ENCODE measurements at regions not wholly inside any gene's neighbourhood (a gene's known extent, or its start where the extent isn't known, plus 50 kb on each side); places are given as distances from the start of the nearest gene placed in this dataset.
"Not testable (repeated sequence)": the region's sequence is repeated elsewhere in the genome, so short reads cannot be mapped to it uniquely, and the experiment has no call there.

DNA sequence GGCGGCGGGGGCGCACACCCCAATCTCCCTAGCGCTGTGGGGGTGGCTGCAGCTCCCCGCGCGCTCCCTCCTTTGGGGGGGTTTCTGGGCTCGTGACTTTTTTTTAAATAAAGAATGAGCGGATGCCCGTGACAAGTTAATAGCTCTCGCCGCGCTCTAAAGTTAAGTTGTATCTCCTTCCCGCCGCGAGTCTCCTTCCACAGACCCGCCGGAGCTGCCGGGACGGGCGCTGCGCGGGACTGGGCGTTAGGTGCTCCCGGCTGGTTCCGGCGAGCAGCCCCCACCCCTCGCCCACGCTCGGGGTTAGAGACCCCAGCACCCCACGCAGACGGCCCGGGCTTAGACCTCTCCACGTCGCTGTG lies 82.6 kb upstream of the HMGA2 start:
- DNase-seq (ENCODE audit: low read depth) = peak; percentile 49
- H3K4me3 ChIP-seq (ENCODE audit: control insufficient read depth, low read depth, low read length) = peak overlapping the region; percentile 69
- TF ChIP-seq, protein P1, sequence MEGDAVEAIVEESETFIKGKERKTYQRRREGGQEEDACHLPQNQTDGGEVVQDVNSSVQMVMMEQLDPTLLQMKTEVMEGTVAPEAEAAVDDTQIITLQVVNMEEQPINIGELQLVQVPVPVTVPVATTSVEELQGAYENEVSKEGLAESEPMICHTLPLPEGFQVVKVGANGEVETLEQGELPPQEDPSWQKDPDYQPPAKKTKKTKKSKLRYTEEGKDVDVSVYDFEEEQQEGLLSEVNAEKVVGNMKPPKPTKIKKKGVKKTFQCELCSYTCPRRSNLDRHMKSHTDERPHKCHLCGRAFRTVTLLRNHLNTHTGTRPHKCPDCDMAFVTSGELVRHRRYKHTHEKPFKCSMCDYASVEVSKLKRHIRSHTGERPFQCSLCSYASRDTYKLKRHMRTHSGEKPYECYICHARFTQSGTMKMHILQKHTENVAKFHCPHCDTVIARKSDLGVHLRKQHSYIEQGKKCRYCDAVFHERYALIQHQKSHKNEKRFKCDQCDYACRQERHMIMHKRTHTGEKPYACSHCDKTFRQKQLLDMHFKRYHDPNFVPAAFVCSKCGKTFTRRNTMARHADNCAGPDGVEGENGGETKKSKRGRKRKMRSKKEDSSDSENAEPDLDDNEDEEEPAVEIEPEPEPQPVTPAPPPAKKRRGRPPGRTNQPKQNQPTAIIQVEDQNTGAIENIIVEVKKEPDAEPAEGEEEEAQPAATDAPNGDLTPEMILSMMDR (conservative IDR thresholded peaks at IDR 0.05; ENCODE audit: control insufficient read depth, insufficient read depth, low read depth, low read length) = no peak

DNA sequence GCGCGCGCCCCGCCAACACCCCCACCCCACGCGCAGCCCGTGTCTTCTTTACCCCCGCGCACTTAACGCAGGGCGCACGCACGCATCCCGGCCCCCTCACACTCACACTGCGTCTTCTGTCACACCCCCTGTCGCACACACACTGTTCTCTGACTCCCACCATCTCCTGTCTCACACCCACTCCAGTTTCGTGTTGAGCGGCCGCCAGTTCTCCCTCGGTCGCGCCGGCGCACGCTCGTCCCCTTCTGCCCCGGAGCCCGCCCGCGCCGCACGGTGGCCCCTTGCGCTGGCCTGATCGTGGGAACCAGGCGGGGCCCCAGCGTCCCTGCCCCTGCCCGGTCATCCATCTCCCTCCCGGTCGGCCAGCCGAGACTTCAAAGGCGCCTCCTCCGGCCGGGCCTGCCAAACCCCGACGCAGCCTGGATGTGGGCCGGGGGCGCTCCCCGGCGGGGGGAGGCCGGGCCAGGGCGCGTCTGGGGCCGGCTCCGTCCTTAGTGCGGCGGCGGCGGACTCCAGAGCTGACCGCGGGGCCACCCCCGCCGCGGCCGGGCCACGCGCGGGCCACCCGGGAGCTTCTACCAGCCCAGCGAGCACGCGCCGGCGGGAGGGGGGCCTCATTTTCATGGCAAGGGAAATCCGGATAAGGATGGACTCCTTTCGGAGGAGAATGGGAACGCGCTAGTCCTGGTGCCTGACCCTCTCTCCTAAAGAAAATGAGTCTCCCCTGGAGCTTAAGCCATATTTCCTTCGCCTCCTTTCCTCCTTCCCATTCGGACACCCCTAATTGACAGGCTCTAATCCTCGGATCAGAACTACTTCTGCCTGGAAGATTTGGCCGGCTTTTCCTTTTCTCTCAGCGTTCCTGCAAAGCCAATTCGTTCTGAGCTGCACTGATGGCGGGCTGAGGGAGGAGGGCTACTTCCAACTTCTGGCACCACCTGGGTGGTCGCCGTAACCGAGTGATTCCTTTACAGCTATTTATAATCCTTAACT lies 82.0 kb upstream of the HMGA2 start:
- DNase-seq (ENCODE audit: low read depth) = peak; percentile 39
- H3K4me3 ChIP-seq (ENCODE audit: control insufficient read depth, low read depth, low read length) = peak overlapping the region; percentile 69
- TF ChIP-seq, protein P1 (conservative IDR thresholded peaks at IDR 0.05; ENCODE audit: control insufficient read depth, insufficient read depth, low read depth, low read length) = no peak

DNA sequence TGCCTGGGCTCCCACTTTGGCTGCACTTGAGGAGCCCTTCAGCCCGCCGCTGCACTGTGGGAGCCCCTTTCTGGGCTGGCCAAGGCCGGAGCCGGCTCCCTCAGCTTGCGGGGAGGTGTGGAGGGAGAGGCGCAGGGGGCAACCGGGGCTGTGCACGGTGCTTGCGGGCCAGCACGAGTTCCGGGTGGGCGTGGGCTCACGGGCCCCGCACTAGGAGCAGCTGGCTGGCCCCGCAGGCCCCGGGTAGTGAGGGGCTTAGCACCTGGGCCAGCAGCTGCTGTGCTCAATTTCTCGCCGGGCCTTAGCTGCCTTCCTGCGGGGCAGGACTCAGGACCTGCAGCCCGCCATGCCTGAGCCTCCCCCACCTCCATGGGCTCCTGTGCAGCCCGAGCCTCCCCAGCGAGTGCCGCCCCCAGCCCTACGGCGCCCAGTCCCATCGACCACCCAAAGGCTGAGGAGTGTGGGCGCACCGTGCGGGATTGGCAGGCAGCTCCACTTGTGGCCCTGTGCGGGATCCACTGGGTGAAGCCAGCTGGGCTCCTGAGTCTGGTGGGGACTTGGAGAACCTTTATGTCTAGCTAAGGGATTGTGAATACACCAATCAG lies 79.9 kb upstream of the HMGA2 start:
- not testable (repeated sequence) for H3K4me3 ChIP-seq (ENCODE audit: control insufficient read depth, low read depth, low read length); DNase-seq (ENCODE audit: low read depth)

DNA sequence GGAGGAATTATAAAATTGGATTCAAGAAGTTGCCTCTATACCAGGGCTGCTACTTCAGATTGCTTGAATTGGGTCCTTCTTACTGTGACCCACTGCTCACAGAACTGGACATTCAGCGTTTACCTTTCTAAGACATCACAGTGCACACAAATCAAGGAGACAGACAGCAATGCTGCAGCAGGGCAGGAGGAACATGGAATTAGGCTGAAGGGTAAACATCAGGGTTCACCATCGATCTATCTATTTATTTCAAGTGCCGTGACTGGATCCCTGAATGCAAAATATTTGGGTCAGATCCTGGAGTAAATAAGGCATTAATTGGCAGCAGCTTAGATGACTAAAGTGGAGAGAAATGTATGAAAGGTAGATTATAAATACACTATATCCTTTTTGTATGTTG lies 76.9 kb upstream of the HMGA2 start:
- TF ChIP-seq, protein P1 (conservative IDR thresholded peaks at IDR 0.05; ENCODE audit: control insufficient read depth, insufficient read depth, low read depth, low read length) = no peak
- DNase-seq (ENCODE audit: low read depth) = no peak

DNA sequence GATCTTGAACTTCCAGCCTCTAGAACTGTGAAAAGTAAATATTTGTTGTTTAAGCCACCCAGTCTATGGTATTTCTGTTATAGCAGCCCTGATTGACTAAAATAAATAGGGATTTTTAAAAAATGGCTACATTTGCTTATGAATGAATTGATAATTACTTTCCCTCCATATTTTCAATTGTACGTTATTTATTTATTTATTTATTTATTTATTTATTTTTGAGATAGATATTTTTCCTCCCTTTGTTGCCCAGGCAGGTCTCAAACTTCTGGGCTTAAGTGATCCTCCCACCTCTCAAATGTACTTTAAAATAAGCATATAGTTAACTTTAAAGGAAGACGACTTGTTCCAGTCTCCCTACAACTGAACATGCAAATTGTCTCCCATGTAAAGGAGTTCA lies 76.0 kb upstream of the HMGA2 start:
- DNase-seq (ENCODE audit: low read depth) = no peak
- TF ChIP-seq, protein P1 (conservative IDR thresholded peaks at IDR 0.05; ENCODE audit: control insufficient read depth, insufficient read depth, low read depth, low read length) = no peak

More for the DNA sequence above, 76.9 kb upstream of the HMGA2 start:
- H3K4me3 ChIP-seq (ENCODE audit: control insufficient read depth, low read depth, low read length) = no peak overlapping the region

DNA sequence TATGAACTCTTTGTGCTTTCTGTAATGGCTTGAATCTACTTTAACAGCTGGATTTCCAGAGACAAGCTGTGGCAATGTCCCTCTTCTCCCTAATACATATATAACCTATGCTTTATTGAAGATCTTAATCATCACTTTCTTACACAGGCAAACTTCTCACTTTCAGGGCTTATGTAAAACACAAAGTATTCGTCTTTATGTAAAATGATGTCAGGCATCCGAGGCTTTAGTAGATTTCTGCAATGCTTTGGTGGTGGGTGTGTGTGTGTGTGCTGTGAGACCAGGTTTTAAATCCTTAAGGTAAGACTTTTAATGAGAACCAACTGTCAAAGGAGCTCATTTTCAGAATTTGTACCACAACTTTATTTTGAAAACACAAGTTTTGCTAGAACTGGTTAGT lies 70.0 kb upstream of the HMGA2 start:
- H3K4me3 ChIP-seq (ENCODE audit: control insufficient read depth, low read depth, low read length) = no peak overlapping the region
- no peak for DNase-seq (ENCODE audit: low read depth)
- TF ChIP-seq, protein P1 (conservative IDR thresholded peaks at IDR 0.05; ENCODE audit: control insufficient read depth, insufficient read depth, low read depth, low read length) = no peak

More for the DNA sequence above, 76.0 kb upstream of the HMGA2 start:
- no peak overlapping the region for H3K4me3 ChIP-seq (ENCODE audit: control insufficient read depth, low read depth, low read length)

Measured in fibroblast of mammary gland (primary cell).